Neuronal stem cell (in vitro differentiated cells): ENCODE measurements at regions not wholly inside any gene's neighbourhood (a gene's known extent, or its start where the extent isn't known, plus 50 kb on each side); places are given as distances from the start of the nearest gene placed in this dataset.

Source experiments
- DNase-seq: peaks from one replicate; pipeline ENCODE4 v3.0.0-alpha.2; 2013; ENCODE audit warnings: low spot score
- H2AFZ ChIP-seq: one replicate; pipeline ENCODE4 v1.6.1; 2013; ENCODE audit warnings: mild to moderate bottlenecking, low read length, inconsistent platforms
- H2AK5ac ChIP-seq: 2 replicates; pipeline ENCODE4 v1.6.1; 2013; ENCODE audit warnings: low read depth, mild to moderate bottlenecking, inconsistent platforms, low read length, moderate library complexity, mixed read lengths
- H2BK120ac ChIP-seq: 2 replicates; pipeline ENCODE4 v1.6.1; 2013; ENCODE audit warnings: low read depth, mild to moderate bottlenecking, inconsistent platforms, low read length, moderate library complexity, mixed read lengths
- H2BK12ac ChIP-seq: one replicate; pipeline ENCODE4 v1.6.1; 2013; ENCODE audit warnings: low read length, inconsistent platforms
- H2BK15ac ChIP-seq: 2 replicates; pipeline ENCODE4 v1.6.1; 2013; ENCODE audit warnings: mild to moderate bottlenecking, low read length, inconsistent platforms, mixed read lengths
- H2BK5ac ChIP-seq: one replicate; pipeline ENCODE4 v1.6.1; 2013; ENCODE audit warnings: inconsistent platforms, mild to moderate bottlenecking, low read length, moderate library complexity
- H3K14ac ChIP-seq: one replicate; pipeline ENCODE4 v1.6.1; 2013; ENCODE audit warnings: low read length, inconsistent platforms
- H3K18ac ChIP-seq: 2 replicates; pipeline ENCODE4 v1.6.1; 2013; ENCODE audit warnings: low read length, inconsistent platforms
- H3K23ac ChIP-seq: 2 replicates; pipeline ENCODE4 v1.6.1; 2013; ENCODE audit warnings: low read depth, mild to moderate bottlenecking, mixed read lengths, low read length, inconsistent platforms; ENCODE audit not compliant: poor library complexity
- H3K27ac ChIP-seq: replicated peaks from 3 replicates; pipeline ENCODE4 v1.5.1; 2013; ENCODE audit warnings: low read length, inconsistent platforms
- H3K27me3 ChIP-seq, 3 experiments: 2 replicates each; pipeline ENCODE4 v1.6.1; 2013; ENCODE audit warnings: low read length in 3 of 3, mild to moderate bottlenecking in 2 of 3, inconsistent platforms in 1 of 3, low read depth in 1 of 3, mixed read lengths in 1 of 3, moderate library complexity in 1 of 3; ENCODE audit not compliant: control insufficient read depth in 3 of 3, insufficient read depth in 3 of 3
- H3K36me3 ChIP-seq, 2 donors: replicated peaks in 1 of 2; 2 replicates each; pipeline ENCODE4 v1.6.1; 2013; ENCODE audit warnings: low read length in 2 of 2; ENCODE audit not compliant: control insufficient read depth in 2 of 2, insufficient read depth in 2 of 2
- H3K4ac ChIP-seq: 2 replicates; pipeline ENCODE4 v1.6.1; 2013; ENCODE audit warnings: inconsistent platforms, mild to moderate bottlenecking, low read length, moderate library complexity
- H3K4me1 ChIP-seq, 2 donors: 1 replicate in 1 of 2; 2 replicates in 1 of 2; pipeline ENCODE4 v1.6.1; 2013; ENCODE audit warnings: low read length in 2 of 2, low read depth in 1 of 2; ENCODE audit not compliant: control insufficient read depth in 2 of 2, insufficient read depth in 1 of 2
- H3K4me2 ChIP-seq: one replicate; pipeline ENCODE4 v1.6.1; 2013; ENCODE audit warnings: mild to moderate bottlenecking, low read length, inconsistent platforms; ENCODE audit not compliant: insufficient read depth, poor library complexity, severe bottlenecking
- H3K4me3 ChIP-seq, 2 donors: 2 replicates each; pipeline ENCODE4 v1.5.1; 2013; ENCODE audit warnings: low read length in 2 of 2, mild to moderate bottlenecking in 2 of 2, inconsistent platforms in 1 of 2, moderate library complexity in 1 of 2
- H3K79me1 ChIP-seq: one replicate; pipeline ENCODE4 v1.6.1; 2013; ENCODE audit warnings: low read depth, mild to moderate bottlenecking, inconsistent platforms, low read length, moderate library complexity
- H3K9ac ChIP-seq: one replicate; pipeline ENCODE4 v1.6.1; 2013; ENCODE audit warnings: mild to moderate bottlenecking, low read depth, low read length, inconsistent platforms; ENCODE audit not compliant: poor library complexity
- H3K9me3 ChIP-seq, 2 donors: replicated peaks in 1 of 2; 2 replicates each; pipeline versions ENCODE3 to v1.6.1; 2013; ENCODE audit warnings: low read length in 2 of 2, mild to moderate bottlenecking in 2 of 2, inconsistent platforms in 1 of 2, low read depth in 1 of 2, mixed read lengths in 1 of 2, moderate library complexity in 1 of 2; ENCODE audit not compliant: control insufficient read depth in 2 of 2, insufficient read depth in 1 of 2
- H4K8ac ChIP-seq: one replicate; pipeline ENCODE4 v1.6.1; 2013; ENCODE audit warnings: low read depth, mild to moderate bottlenecking, inconsistent platforms, low read length, moderate library complexity
- H4K91ac ChIP-seq: one replicate; pipeline ENCODE4 v1.6.1; 2013; ENCODE audit warnings: low read length, low read depth, mild to moderate bottlenecking, inconsistent platforms; ENCODE audit not compliant: poor library complexity
- WGBS, 2 donors: extraction: QIAGEN DNeasy Blood & Tissue Kit; methylation state at CpG; one replicate each; pipeline ENCODE4 v1.1.7; 2013; ENCODE audit warnings: missing lambda C conversion rate in 2 of 2, mixed read lengths in 1 of 2; ENCODE audit not compliant: insufficient read length in 2 of 2, insufficient replicate concordance in 1 of 2; ENCODE audit errors: extremely low coverage in 2 of 2; 5-methylcytosine and 5-hydroxymethylcytosine counted together

- H3K27me3 ChIP-seq, result no peaks in the 10 kb centered on the region
- no peak overlapping the region for H2AFZ ChIP-seq
- no peak overlapping the region for H3K9ac ChIP-seq
- H3K27ac ChIP-seq, result no peak overlapping the region
- no peak overlapping the region for H3K14ac ChIP-seq
- no peaks in the 10 kb centered on the region for H3K4me1 ChIP-seq
- H2BK5ac ChIP-seq, result no peak overlapping the region
- no peak overlapping the region for H2BK120ac ChIP-seq
- H2AK5ac ChIP-seq, result no peak overlapping the region
- H3K23ac ChIP-seq, result no peak overlapping the region
- H4K91ac ChIP-seq, result no peak overlapping the region
- no peak overlapping the region for H4K8ac ChIP-seq
- H3K4me3 ChIP-seq, result no peak overlapping the region
- H3K4ac ChIP-seq, result no peak overlapping the region
- no peak overlapping the region for H3K18ac ChIP-seq
- H3K9me3 ChIP-seq, result peaks cover 0 to 2% of the 10 kb centered on the region in 2 donors
- no peak overlapping the region for H2BK12ac ChIP-seq
- H3K79me1 ChIP-seq, result no peaks in the 10 kb centered on the region
- DNase-seq, result no peak
- H2BK15ac ChIP-seq, result no peak overlapping the region
- no peak overlapping the region for H3K4me2 ChIP-seq
- H3K36me3 ChIP-seq, result no peaks in the 10 kb centered on the region
Measured at GRCh38 chr5:40172721-40173120, 507.0 kb upstream of the PTGER4 start.

GRCh38 chr5:40171971-40172370, 507.7 kb upstream of the PTGER4 start:
- no peak overlapping the region for H3K4me2 ChIP-seq
- H2BK15ac ChIP-seq, result no peak overlapping the region
- no peak overlapping the region for H3K18ac ChIP-seq
- no peak overlapping the region for H2BK12ac ChIP-seq
- no peak overlapping the region for H2BK5ac ChIP-seq
- no peak for DNase-seq
- no peak overlapping the region for H3K27ac ChIP-seq
- no peak overlapping the region for H3K14ac ChIP-seq
- H2AFZ ChIP-seq, result no peak overlapping the region
- no peak overlapping the region for H3K4me3 ChIP-seq
- no CpG with 5 or more reads among the region's 2 CpGs for WGBS, 2 donors
- no peak overlapping the region for H2AK5ac ChIP-seq
- H4K8ac ChIP-seq, result no peak overlapping the region
- H3K36me3 ChIP-seq, result no peaks in the 10 kb centered on the region
- no peak overlapping the region for H3K4ac ChIP-seq
- no peak overlapping the region for H2BK120ac ChIP-seq
- H4K91ac ChIP-seq, result no peak overlapping the region
- no peak overlapping the region for H3K23ac ChIP-seq
- H3K9ac ChIP-seq, result no peak overlapping the region
- peaks cover 0 to 2% of the 10 kb centered on the region in 2 donors for H3K9me3 ChIP-seq
- H3K79me1 ChIP-seq, result no peaks in the 10 kb centered on the region
- no peaks in the 10 kb centered on the region for H3K4me1 ChIP-seq
- H3K27me3 ChIP-seq, result no peaks in the 10 kb centered on the region

DNA sequence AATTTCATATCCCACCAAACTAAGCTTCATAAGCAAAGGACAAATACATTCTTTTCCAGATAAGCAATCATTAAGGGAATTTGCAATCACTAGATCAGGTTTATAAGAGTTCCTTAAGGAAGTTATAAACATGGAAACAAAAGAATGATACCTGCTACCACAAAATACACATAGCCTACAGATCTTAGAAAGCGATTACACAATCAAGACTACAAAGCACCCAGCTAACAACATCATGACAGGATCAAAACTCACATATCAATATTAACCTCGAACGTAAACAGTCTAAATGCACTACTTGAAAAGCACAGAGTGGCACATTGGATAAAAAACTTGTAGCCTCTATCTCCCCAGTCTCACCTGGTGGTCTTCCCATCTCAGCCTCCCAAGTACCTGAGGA, 512.4 kb upstream of the PTGER4 start:
- no peak overlapping the region for H3K18ac ChIP-seq
- no peak overlapping the region for H3K4ac ChIP-seq
- H3K36me3 ChIP-seq, result no peaks in the 10 kb centered on the region
- H3K9me3 ChIP-seq, result peaks cover 0 to 2% of the 10 kb centered on the region in 2 donors
- H2BK12ac ChIP-seq, result no peak overlapping the region
- no peak overlapping the region for H3K23ac ChIP-seq
- H3K4me3 ChIP-seq, result no peak overlapping the region
- no peaks in the 10 kb centered on the region for H3K79me1 ChIP-seq
- no peak overlapping the region for H2BK120ac ChIP-seq
- no peak overlapping the region for H3K9ac ChIP-seq
- no CpG with 5 or more reads among the region's 3 CpGs for WGBS, 2 donors
- H2AFZ ChIP-seq, result no peak overlapping the region
- no peak overlapping the region for H4K91ac ChIP-seq
- no peak overlapping the region for H4K8ac ChIP-seq
- H2BK5ac ChIP-seq, result no peak overlapping the region
- DNase-seq, result no peak
- H2BK15ac ChIP-seq, result no peak overlapping the region
- no peak overlapping the region for H2AK5ac ChIP-seq
- no peaks in the 10 kb centered on the region for H3K27me3 ChIP-seq
- no peak overlapping the region for H3K4me2 ChIP-seq
- H3K27ac ChIP-seq, result no peak overlapping the region
- no peak overlapping the region for H3K14ac ChIP-seq
- no peaks in the 10 kb centered on the region for H3K4me1 ChIP-seq

DNA sequence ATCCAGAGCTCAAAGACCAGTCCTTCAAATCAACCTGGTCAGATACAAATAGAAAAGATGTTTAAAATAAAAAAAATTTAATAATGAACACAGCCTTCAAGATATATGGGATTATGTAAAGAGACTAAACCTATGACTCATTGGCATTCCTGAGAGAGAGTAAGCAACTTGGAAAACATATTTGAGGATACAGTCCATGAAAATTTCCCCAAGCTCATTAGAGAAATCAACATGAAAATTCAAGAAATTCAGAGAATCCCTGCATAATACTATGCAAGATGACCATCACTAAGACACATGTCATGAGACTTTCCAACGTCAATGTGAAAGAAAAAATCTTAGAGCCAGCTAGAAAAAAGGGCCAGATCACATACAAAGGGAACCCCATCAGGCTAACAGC, 512.9 kb upstream of the PTGER4 start:
- H3K4me1 ChIP-seq, result no peaks in the 10 kb centered on the region
- H3K9me3 ChIP-seq, result peaks cover 0 to 2% of the 10 kb centered on the region in 2 donors
- H4K8ac ChIP-seq, result no peak overlapping the region
- no peak overlapping the region for H2BK5ac ChIP-seq
- no peak overlapping the region for H3K27ac ChIP-seq
- H3K23ac ChIP-seq, result no peak overlapping the region
- H3K4me2 ChIP-seq, result no peak overlapping the region
- H3K4me3 ChIP-seq, result no peak overlapping the region
- H3K36me3 ChIP-seq, result no peaks in the 10 kb centered on the region
- H2BK120ac ChIP-seq, result no peak overlapping the region
- no peak overlapping the region for H3K18ac ChIP-seq
- H3K79me1 ChIP-seq, result no peaks in the 10 kb centered on the region
- no peak for DNase-seq
- no peaks in the 10 kb centered on the region for H3K27me3 ChIP-seq
- no peak overlapping the region for H2BK15ac ChIP-seq
- H2AK5ac ChIP-seq, result no peak overlapping the region
- H3K14ac ChIP-seq, result no peak overlapping the region
- whole genome bisulfite sequencing, 2 donors, result no CpG with 5 or more reads among the region's 1 CpG
- no peak overlapping the region for H4K91ac ChIP-seq
- no peak overlapping the region for H2BK12ac ChIP-seq
- no peak overlapping the region for H2AFZ ChIP-seq
- H3K9ac ChIP-seq, result no peak overlapping the region
- H3K4ac ChIP-seq, result no peak overlapping the region
